ENCODE measurements at regions not wholly inside any gene's neighbourhood (a gene's known extent, or its start where the extent isn't known, plus 50 kb on each side); places are given as distances from the start of the nearest gene placed in this dataset.

GRCh38 chr21:38077569-38077968 is 161.3 kb upstream of the KCNJ6 start:
- H3K36me3 ChIP-seq (ENCODE audit: insufficient read depth, low read length) = no peaks in the 10 kb centered on the region
- DNase-seq (ENCODE audit: insufficient read length, low spot score, missing footprints) = no peak
- no peak overlapping the region for H3K27ac ChIP-seq (ENCODE audit: low read depth, low read length)
- no peak overlapping the region for H3K4me2 ChIP-seq (ENCODE audit: insufficient read depth, low read length)
- H3K4me3 ChIP-seq (ENCODE audit: insufficient read depth, low read length) = no peak overlapping the region
- no peaks in the 10 kb centered on the region for H3K79me2 ChIP-seq (ENCODE audit: insufficient read depth, low read length)
- TF ChIP-seq CTCF (IDR thresholded peaks at IDR 0.05; ENCODE audit: extremely low read depth, low read depth, low read length) = no peak
- H3K9me3 ChIP-seq (ENCODE audit: low read depth, low read length) = no peaks in the 10 kb centered on the region
- no peak overlapping the region for H2AFZ ChIP-seq (ENCODE audit: low read length)
- peaks cover 46% of the 10 kb centered on the region for H3K27me3 ChIP-seq (ENCODE audit: insufficient read depth, low read length)
- H3K4me1 ChIP-seq (ENCODE audit: insufficient read depth, low read length) = peaks cover 6% of the 10 kb centered on the region
- no peaks in the 10 kb centered on the region for H4K20me1 ChIP-seq (ENCODE audit: insufficient read depth, low read length)

GRCh38 chr21:38080888-38081287 is 164.6 kb upstream of the KCNJ6 start:
- no peak overlapping the region for H2AFZ ChIP-seq (ENCODE audit: low read length)
- TF ChIP-seq CTCF (IDR thresholded peaks at IDR 0.05; ENCODE audit: extremely low read depth, low read depth, low read length) = no peak
- H3K4me2 ChIP-seq (ENCODE audit: insufficient read depth, low read length) = no peak overlapping the region

GRCh38 chr21:38081708-38082107 is 165.5 kb upstream of the KCNJ6 start:
- TF ChIP-seq CTCF (IDR thresholded peaks at IDR 0.05; ENCODE audit: extremely low read depth, low read depth, low read length) = no peak
- no peak for DNase-seq (ENCODE audit: insufficient read length, low spot score, missing footprints)
- Histone ChIP-seq H2AFZ (ENCODE audit: low read length) (no peak overlapping the region), H3K36me3 (ENCODE audit: insufficient read depth, low read length) (no peaks in the 10 kb centered on the region), H3K9me3 (ENCODE audit: low read depth, low read length) (no peaks in the 10 kb centered on the region), H3K79me2 (ENCODE audit: insufficient read depth, low read length) (no peaks in the 10 kb centered on the region), H3K4me1 (ENCODE audit: insufficient read depth, low read length) (peaks cover 6% of the 10 kb centered on the region), H3K4me3 (ENCODE audit: insufficient read depth, low read length) (no peak overlapping the region), H4K20me1 (ENCODE audit: insufficient read depth, low read length) (no peaks in the 10 kb centered on the region), H3K27ac (ENCODE audit: low read depth, low read length) (no peak overlapping the region), H3K27me3 (ENCODE audit: insufficient read depth, low read length) (peaks cover 41% of the 10 kb centered on the region), H3K4me2 (ENCODE audit: insufficient read depth, low read length) (no peak overlapping the region)

More at GRCh38 chr21:38080888-38081287, 164.6 kb upstream of the KCNJ6 start:
- H3K27ac ChIP-seq (ENCODE audit: low read depth, low read length) = no peak overlapping the region
- H3K36me3 ChIP-seq (ENCODE audit: insufficient read depth, low read length) = no peaks in the 10 kb centered on the region
- H3K9me3 ChIP-seq (ENCODE audit: low read depth, low read length) = no peaks in the 10 kb centered on the region
- no peaks in the 10 kb centered on the region for H4K20me1 ChIP-seq (ENCODE audit: insufficient read depth, low read length)
- no peak for DNase-seq (ENCODE audit: insufficient read length, low spot score, missing footprints)
- peaks cover 6% of the 10 kb centered on the region for H3K4me1 ChIP-seq (ENCODE audit: insufficient read depth, low read length)
- no peak overlapping the region for H3K4me3 ChIP-seq (ENCODE audit: insufficient read depth, low read length)
- peaks cover 44% of the 10 kb centered on the region for H3K27me3 ChIP-seq (ENCODE audit: insufficient read depth, low read length)
- no peaks in the 10 kb centered on the region for H3K79me2 ChIP-seq (ENCODE audit: insufficient read depth, low read length)

- H3K4me3 ChIP-seq (ENCODE audit: insufficient read depth, low read length) = no peak overlapping the region
- H3K79me2 ChIP-seq (ENCODE audit: insufficient read depth, low read length) = no peaks in the 10 kb centered on the region
- no peaks in the 10 kb centered on the region for H3K9me3 ChIP-seq (ENCODE audit: low read depth, low read length)
- no peaks in the 10 kb centered on the region for H3K36me3 ChIP-seq (ENCODE audit: insufficient read depth, low read length)
- DNase-seq (ENCODE audit: insufficient read length, low spot score, missing footprints) = no peak
- no peak overlapping the region for H3K4me2 ChIP-seq (ENCODE audit: insufficient read depth, low read length)
- peaks cover 41% of the 10 kb centered on the region for H3K27me3 ChIP-seq (ENCODE audit: insufficient read depth, low read length)
- H3K4me1 ChIP-seq (ENCODE audit: insufficient read depth, low read length) = peaks cover 5% of the 10 kb centered on the region
- H2AFZ ChIP-seq (ENCODE audit: low read length) = no peak overlapping the region
- TF ChIP-seq CTCF (IDR thresholded peaks at IDR 0.05; ENCODE audit: extremely low read depth, low read depth, low read length) = no peak
- no peaks in the 10 kb centered on the region for H4K20me1 ChIP-seq (ENCODE audit: insufficient read depth, low read length)
- no peak overlapping the region for H3K27ac ChIP-seq (ENCODE audit: low read depth, low read length)
Measured at GRCh38 chr21:38082936-38083485, 166.8 kb upstream of the KCNJ6 start.
